ENCODE measurements at regions not wholly inside any gene's neighbourhood (a gene's known extent, or its start where the extent isn't known, plus 50 kb on each side); places are given as distances from the start of the nearest gene placed in this dataset.

DNA sequence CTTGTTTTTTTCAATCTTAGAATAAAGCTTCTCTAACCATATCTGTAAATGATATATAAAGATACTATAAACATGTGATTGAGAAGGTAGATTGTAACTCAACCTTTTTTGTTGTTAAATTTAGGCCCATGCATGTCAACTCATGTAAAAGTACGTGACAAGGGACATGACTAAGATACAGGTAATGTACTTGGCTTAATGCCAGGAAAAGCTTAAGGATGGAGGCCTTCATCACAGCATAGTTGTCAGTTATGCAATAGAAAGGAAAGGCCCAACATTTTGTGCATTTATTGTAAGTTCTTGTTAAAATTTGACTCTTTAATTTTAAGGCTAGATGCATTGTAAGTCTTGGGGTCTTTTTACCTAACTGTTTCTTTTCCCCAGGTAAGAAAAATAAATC, 305.1 kb downstream of the LTN1 start:
- H3K27me3 ChIP-seq (ENCODE audit: control insufficient read depth in 2 of 2, insufficient read depth in 2 of 2, low read length in 2 of 2), result no peaks in the 10 kb centered on the region
- CTCF ChIA-PET (ENCODE audit: low intra/inter-chr PET ratio), result no interaction called here
- in situ Hi-C loops (cut with MboI) (no loop called here), intact Hi-C loops (cut with micrococcal nuclease) (no loop called here)
- ATAC-seq (no peak), FAIRE-seq (no peak), DNase-seq (ENCODE audit: extremely low read depth in 1 of 4, low spot score in 3 of 4) (no peak)
- H3K4me2 ChIP-seq (ENCODE audit: insufficient read depth, low read length), result no peak overlapping the region
- BruUV-seq (replicated peaks), result no TSS peak
- no peaks in the 10 kb centered on the region for H4K20me1 ChIP-seq (replicated peaks; ENCODE audit: control insufficient read depth, insufficient read depth, low read length)
- H3K9me1 ChIP-seq (ENCODE audit: control insufficient read depth, insufficient read depth, low read length), result no peaks in the 10 kb centered on the region
- H3K9me3 ChIP-seq (replicated peaks; ENCODE audit: control insufficient read depth, insufficient read depth, low read depth, low read length), result no peaks in the 10 kb centered on the region
- no peak overlapping the region for H2AFZ ChIP-seq (ENCODE audit: low read depth, low read length)
- POLR2A ChIA-PET, result no interaction called here
- no peaks in the 10 kb centered on the region for H3K36me3 ChIP-seq (ENCODE audit: control insufficient read depth, insufficient read depth, low read length)
- H3K4me3 ChIP-seq, result no peak overlapping the region
- H3K9ac ChIP-seq (ENCODE audit: insufficient read depth in 1 of 2, low read depth in 2 of 2, low read length in 2 of 2), result no peak overlapping the region
- WGBS (ENCODE audit: insufficient coverage, low coverage, missing lambda C conversion rate), result 0% methylated on average over 1 of the region's 1 CpG
- H3K79me2 ChIP-seq (ENCODE audit: control insufficient read depth, insufficient read depth, low read length), result no peaks in the 10 kb centered on the region
- H3K27ac ChIP-seq (ENCODE audit: extremely low read depth, low read depth, low read length), result no peak overlapping the region
- H3K4me1 ChIP-seq (replicated peaks in 1 of 2; ENCODE audit: control insufficient read depth in 2 of 2, insufficient read depth in 2 of 2, low read length in 2 of 2), result no peaks in the 10 kb centered on the region
- TF ChIP-seq XRCC5 (IDR thresholded peaks at IDR 0.05; ENCODE audit: low read depth, low read length) (no peak), GABPB2 (CRISPR knock-in tag; conservative IDR thresholded peaks at IDR 0.05) (no peak), TRIM24 (IDR thresholded peaks at IDR 0.05) (no peak), RBM15 (IDR thresholded peaks at IDR 0.05; ENCODE audit: insufficient read depth, low read length) (no peak), MAFK (IDR thresholded peaks at IDR 0.05; ENCODE audit: low read length) (no peak), NFIX (CRISPR knock-in tag; IDR thresholded peaks at IDR 0.05; ENCODE audit: low read depth) (peak; percentile 70), PHB (CRISPR knock-in tag; IDR thresholded peaks at IDR 0.05) (no peak)
- TF ChIP-seq, protein P1, sequence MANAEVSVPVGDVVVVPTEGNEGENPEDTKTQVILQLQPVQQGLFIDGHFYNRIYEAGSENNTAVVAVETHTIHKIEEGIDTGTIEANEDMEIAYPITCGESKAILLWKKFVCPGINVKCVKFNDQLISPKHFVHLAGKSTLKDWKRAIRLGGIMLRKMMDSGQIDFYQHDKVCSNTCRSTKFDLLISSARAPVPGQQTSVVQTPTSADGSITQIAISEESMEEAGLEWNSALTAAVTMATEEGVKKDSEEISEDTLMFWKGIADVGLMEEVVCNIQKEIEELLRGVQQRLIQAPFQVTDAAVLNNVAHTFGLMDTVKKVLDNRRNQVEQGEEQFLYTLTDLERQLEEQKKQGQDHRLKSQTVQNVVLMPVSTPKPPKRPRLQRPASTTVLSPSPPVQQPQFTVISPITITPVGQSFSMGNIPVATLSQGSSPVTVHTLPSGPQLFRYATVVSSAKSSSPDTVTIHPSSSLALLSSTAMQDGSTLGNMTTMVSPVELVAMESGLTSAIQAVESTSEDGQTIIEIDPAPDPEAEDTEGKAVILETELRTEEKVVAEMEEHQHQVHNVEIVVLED (CRISPR knock-in tag; IDR thresholded peaks at IDR 0.05), result no peak
- TF ChIP-seq, protein P2, sequence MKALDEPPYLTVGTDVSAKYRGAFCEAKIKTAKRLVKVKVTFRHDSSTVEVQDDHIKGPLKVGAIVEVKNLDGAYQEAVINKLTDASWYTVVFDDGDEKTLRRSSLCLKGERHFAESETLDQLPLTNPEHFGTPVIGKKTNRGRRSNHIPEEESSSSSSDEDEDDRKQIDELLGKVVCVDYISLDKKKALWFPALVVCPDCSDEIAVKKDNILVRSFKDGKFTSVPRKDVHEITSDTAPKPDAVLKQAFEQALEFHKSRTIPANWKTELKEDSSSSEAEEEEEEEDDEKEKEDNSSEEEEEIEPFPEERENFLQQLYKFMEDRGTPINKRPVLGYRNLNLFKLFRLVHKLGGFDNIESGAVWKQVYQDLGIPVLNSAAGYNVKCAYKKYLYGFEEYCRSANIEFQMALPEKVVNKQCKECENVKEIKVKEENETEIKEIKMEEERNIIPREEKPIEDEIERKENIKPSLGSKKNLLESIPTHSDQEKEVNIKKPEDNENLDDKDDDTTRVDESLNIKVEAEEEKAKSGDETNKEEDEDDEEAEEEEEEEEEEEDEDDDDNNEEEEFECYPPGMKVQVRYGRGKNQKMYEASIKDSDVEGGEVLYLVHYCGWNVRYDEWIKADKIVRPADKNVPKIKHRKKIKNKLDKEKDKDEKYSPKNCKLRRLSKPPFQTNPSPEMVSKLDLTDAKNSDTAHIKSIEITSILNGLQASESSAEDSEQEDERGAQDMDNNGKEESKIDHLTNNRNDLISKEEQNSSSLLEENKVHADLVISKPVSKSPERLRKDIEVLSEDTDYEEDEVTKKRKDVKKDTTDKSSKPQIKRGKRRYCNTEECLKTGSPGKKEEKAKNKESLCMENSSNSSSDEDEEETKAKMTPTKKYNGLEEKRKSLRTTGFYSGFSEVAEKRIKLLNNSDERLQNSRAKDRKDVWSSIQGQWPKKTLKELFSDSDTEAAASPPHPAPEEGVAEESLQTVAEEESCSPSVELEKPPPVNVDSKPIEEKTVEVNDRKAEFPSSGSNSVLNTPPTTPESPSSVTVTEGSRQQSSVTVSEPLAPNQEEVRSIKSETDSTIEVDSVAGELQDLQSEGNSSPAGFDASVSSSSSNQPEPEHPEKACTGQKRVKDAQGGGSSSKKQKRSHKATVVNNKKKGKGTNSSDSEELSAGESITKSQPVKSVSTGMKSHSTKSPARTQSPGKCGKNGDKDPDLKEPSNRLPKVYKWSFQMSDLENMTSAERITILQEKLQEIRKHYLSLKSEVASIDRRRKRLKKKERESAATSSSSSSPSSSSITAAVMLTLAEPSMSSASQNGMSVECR (CRISPR knock-in tag; IDR thresholded peaks at IDR 0.05), result no peak
- TF ChIP-seq, protein P3, sequence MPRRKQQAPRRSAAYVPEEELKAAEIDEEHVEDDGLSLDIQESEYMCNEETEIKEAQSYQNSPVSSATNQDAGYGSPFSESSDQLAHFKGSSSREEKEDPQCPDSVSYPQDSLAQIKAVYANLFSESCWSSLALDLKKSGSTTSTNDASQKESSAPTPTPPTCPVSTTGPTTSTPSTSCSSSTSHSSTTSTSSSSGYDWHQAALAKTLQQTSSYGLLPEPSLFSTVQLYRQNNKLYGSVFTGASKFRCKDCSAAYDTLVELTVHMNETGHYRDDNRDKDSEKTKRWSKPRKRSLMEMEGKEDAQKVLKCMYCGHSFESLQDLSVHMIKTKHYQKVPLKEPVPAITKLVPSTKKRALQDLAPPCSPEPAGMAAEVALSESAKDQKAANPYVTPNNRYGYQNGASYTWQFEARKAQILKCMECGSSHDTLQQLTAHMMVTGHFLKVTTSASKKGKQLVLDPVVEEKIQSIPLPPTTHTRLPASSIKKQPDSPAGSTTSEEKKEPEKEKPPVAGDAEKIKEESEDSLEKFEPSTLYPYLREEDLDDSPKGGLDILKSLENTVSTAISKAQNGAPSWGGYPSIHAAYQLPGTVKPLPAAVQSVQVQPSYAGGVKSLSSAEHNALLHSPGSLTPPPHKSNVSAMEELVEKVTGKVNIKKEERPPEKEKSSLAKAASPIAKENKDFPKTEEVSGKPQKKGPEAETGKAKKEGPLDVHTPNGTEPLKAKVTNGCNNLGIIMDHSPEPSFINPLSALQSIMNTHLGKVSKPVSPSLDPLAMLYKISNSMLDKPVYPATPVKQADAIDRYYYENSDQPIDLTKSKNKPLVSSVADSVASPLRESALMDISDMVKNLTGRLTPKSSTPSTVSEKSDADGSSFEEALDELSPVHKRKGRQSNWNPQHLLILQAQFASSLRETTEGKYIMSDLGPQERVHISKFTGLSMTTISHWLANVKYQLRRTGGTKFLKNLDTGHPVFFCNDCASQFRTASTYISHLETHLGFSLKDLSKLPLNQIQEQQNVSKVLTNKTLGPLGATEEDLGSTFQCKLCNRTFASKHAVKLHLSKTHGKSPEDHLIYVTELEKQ (CRISPR knock-in tag; IDR thresholded peaks at IDR 0.05), result no peak
- TF ChIP-seq, protein P4, sequence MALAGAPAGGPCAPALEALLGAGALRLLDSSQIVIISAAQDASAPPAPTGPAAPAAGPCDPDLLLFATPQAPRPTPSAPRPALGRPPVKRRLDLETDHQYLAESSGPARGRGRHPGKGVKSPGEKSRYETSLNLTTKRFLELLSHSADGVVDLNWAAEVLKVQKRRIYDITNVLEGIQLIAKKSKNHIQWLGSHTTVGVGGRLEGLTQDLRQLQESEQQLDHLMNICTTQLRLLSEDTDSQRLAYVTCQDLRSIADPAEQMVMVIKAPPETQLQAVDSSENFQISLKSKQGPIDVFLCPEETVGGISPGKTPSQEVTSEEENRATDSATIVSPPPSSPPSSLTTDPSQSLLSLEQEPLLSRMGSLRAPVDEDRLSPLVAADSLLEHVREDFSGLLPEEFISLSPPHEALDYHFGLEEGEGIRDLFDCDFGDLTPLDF (CRISPR knock-in tag; IDR thresholded peaks at IDR 0.05), result no peak
- TF ChIP-seq, protein P5, sequence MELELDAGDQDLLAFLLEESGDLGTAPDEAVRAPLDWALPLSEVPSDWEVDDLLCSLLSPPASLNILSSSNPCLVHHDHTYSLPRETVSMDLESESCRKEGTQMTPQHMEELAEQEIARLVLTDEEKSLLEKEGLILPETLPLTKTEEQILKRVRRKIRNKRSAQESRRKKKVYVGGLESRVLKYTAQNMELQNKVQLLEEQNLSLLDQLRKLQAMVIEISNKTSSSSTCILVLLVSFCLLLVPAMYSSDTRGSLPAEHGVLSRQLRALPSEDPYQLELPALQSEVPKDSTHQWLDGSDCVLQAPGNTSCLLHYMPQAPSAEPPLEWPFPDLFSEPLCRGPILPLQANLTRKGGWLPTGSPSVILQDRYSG (tag; conservative IDR thresholded peaks at IDR 0.05; ENCODE audit: low read depth), result no peak
